Testis (tissue), 2 donors: ENCODE measurements at regions not wholly inside any gene's neighbourhood (a gene's known extent, or its start where the extent isn't known, plus 50 kb on each side); places are given as distances from the start of the nearest gene placed in this dataset.

Experiments
- POLR2A ChIP-seq: fragments of 450-650 bp; IDR thresholded peaks from one replicate; pipeline ENCODE4 v1.6.1; 2017; ENCODE audit warnings: antibody characterized with exemption, mild to moderate bottlenecking, moderate library complexity
- TF ChIP-seq, protein P1 (sequence below), 3 experiments: fragments of 450-650 bp in 2 of 3; fragments of 200-600 bp in 1 of 3; sonication (generic) in 1 of 3; IDR thresholded peaks; one replicate each; pipeline ENCODE4 v1.5.1; 2016 to 2019; ENCODE audit warnings: antibody characterized with exemption in 3 of 3, mild to moderate bottlenecking in 2 of 3, moderate library complexity in 1 of 3

DNA sequence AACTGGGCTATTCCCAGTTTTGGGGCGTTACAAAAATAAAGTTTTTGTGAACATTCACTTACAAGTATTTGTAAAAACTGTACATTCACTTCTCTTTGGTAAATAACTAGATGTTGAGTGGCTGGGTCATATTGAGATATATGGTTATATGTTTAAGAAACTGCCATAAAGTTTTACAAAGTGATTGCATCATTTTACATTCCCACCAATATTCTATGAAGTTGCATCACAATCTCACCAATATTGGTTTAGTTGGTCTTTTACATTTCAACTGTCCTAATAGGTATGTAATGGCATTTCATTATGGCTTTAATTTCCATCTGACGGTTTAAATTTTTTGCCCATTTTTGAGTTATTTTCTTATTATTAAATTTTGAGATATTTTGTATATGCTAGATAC is 251.7 kb upstream of the GNAI1 start:
- no peak for TF ChIP-seq POLR2A
- TF ChIP-seq, protein P1, sequence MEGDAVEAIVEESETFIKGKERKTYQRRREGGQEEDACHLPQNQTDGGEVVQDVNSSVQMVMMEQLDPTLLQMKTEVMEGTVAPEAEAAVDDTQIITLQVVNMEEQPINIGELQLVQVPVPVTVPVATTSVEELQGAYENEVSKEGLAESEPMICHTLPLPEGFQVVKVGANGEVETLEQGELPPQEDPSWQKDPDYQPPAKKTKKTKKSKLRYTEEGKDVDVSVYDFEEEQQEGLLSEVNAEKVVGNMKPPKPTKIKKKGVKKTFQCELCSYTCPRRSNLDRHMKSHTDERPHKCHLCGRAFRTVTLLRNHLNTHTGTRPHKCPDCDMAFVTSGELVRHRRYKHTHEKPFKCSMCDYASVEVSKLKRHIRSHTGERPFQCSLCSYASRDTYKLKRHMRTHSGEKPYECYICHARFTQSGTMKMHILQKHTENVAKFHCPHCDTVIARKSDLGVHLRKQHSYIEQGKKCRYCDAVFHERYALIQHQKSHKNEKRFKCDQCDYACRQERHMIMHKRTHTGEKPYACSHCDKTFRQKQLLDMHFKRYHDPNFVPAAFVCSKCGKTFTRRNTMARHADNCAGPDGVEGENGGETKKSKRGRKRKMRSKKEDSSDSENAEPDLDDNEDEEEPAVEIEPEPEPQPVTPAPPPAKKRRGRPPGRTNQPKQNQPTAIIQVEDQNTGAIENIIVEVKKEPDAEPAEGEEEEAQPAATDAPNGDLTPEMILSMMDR (IDR thresholded peaks at IDR 0.05): no peak
